ENCODE measurements at regions not wholly inside any gene's neighbourhood (a gene's known extent, or its start where the extent isn't known, plus 50 kb on each side); places are given as distances from the start of the nearest gene placed in this dataset.

DNA sequence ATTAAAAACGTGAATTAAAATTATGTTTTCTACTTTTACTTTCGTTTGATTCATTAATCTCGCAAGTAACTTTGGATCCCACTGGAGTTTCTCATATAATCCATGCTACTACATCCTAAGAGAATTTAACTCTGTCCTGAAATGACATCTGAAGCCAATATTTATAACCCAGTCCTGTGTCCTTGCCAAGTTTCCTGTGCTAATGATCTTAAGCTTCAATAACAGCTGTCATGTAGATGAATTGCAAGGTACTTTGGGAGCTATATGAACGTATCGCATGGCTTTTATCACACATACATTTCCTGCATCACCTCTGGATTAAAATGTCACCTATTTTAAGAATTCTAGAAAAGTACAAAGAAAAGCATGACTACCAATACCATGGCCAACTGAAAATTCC is 833.8 kb upstream of the CITED2 start:
- no peak for TF ChIP-seq POLR2AphosphoS5 (IDR thresholded peaks at IDR 0.05)
- no peak for TF ChIP-seq CTCF (IDR thresholded peaks at IDR 0.05)
- no peak for TF ChIP-seq EP300 (IDR thresholded peaks at IDR 0.05)
